Karpas-422 (cell line): ENCODE measurements at regions not wholly inside any gene's neighbourhood (a gene's known extent, or its start where the extent isn't known, plus 50 kb on each side); places are given as distances from the start of the nearest gene placed in this dataset.

Source experiments
- DNase-seq: peaks from one replicate; pipeline ENCODE4 v3.0.0-alpha.2; 2015
- H2AFZ ChIP-seq: fragments of 200-600 bp; sonication (generic); 2 replicates; pipeline ENCODE4 v1.6.1; 2014; ENCODE audit warnings: antibody characterized with exemption, low read length, mixed read lengths
- H3K27ac ChIP-seq: fragments of 200-600 bp; sonication (generic); 2 replicates; pipeline ENCODE4 v1.5.1; 2014; ENCODE audit warnings: mild to moderate bottlenecking, low read length, moderate library complexity
- H3K27me3 ChIP-seq: fragments of 200-600 bp; sonication (generic); 2 replicates; pipeline ENCODE4 v1.6.1; 2014; ENCODE audit warnings: low read length, mixed read lengths
- H3K36me3 ChIP-seq: fragments of 200-600 bp; sonication (generic); 2 replicates; pipeline ENCODE4 v1.6.1; 2014; ENCODE audit warnings: low read length, mixed read lengths; ENCODE audit not compliant: insufficient read depth
- H3K4me1 ChIP-seq: fragments of 200-600 bp; sonication (generic); 2 replicates; pipeline ENCODE4 v1.6.1; 2014; ENCODE audit warnings: mild to moderate bottlenecking, low read length, mixed read lengths
- H3K4me2 ChIP-seq: fragments of 200-600 bp; sonication (generic); 2 replicates; pipeline ENCODE4 v1.6.1; 2014; ENCODE audit warnings: low read length, low read depth, mild to moderate bottlenecking; ENCODE audit not compliant: poor library complexity, severe bottlenecking
- H3K4me3 ChIP-seq: fragments of 200-600 bp; sonication (generic); 2 replicates; pipeline ENCODE4 v1.5.1; 2014; ENCODE audit warnings: mild to moderate bottlenecking, antibody characterized with exemption, low read length, mixed read lengths
- H3K79me2 ChIP-seq: fragments of 200-600 bp; sonication (generic); 2 replicates; pipeline ENCODE4 v1.6.1; 2014; ENCODE audit warnings: mild to moderate bottlenecking, low read length, mixed read lengths
- H3K9ac ChIP-seq: fragments of 200-600 bp; sonication (generic); 2 replicates; pipeline ENCODE4 v1.6.0; 2014; ENCODE audit warnings: low read length
- H3K9me2 ChIP-seq: fragments of 200-600 bp; sonication (generic), shearing (Covaris generic); replicated peaks from 2 replicates; pipeline ENCODE4 v1.6.0; 2014; ENCODE audit warnings: mild to moderate bottlenecking, low read length, moderate library complexity; ENCODE audit not compliant: insufficient read depth
- H3K9me3 ChIP-seq: fragments of 300-700, 200-600 bp; sonication (generic); 2 replicates; pipeline ENCODE4 v1.6.1; 2014; ENCODE audit warnings: low read length, mixed read lengths
- H4K20me1 ChIP-seq: fragments of 200-600 bp; sonication (generic); 2 replicates; pipeline ENCODE4 v1.6.1; 2014; ENCODE audit warnings: mild to moderate bottlenecking, antibody characterized with exemption, low read length, low read depth; ENCODE audit not compliant: insufficient read depth

GRCh38 chr3:78066287-78066686 lies 1026.4 kb downstream of the ROBO2 start:
- no peaks in the 10 kb centered on the region for H4K20me1 ChIP-seq

GRCh38 chr3:78070188-78070587 lies 1030.3 kb downstream of the ROBO2 start:
- DNase-seq = no peak
- no peak overlapping the region for H3K4me3 ChIP-seq
- H3K4me1 ChIP-seq = peaks cover 17% of the 10 kb centered on the region
- no peaks in the 10 kb centered on the region for H3K9me2 ChIP-seq
- no peaks in the 10 kb centered on the region for H4K20me1 ChIP-seq
- H3K9me3 ChIP-seq = no peaks in the 10 kb centered on the region
- H3K27me3 ChIP-seq = no peaks in the 10 kb centered on the region
- H3K79me2 ChIP-seq = no peaks in the 10 kb centered on the region
- H3K27ac ChIP-seq = no peak overlapping the region
- no peak overlapping the region for H3K9ac ChIP-seq
- no peak overlapping the region for H3K4me2 ChIP-seq
- no peaks in the 10 kb centered on the region for H3K36me3 ChIP-seq
- no peak overlapping the region for H2AFZ ChIP-seq

More at GRCh38 chr3:78066287-78066686, 1026.4 kb downstream of the ROBO2 start:
- no peak overlapping the region for H3K9ac ChIP-seq
- H3K79me2 ChIP-seq = no peaks in the 10 kb centered on the region
- no peaks in the 10 kb centered on the region for H3K27me3 ChIP-seq
- no peaks in the 10 kb centered on the region for H3K9me3 ChIP-seq
- DNase-seq = peak; percentile 78
- no peak overlapping the region for H3K27ac ChIP-seq
- peaks cover 14% of the 10 kb centered on the region for H3K4me1 ChIP-seq
- no peaks in the 10 kb centered on the region for H3K36me3 ChIP-seq
- no peak overlapping the region for H3K4me2 ChIP-seq
- no peak overlapping the region for H3K4me3 ChIP-seq
- 0 out of 2 replicates have a peak overlapping the region, but pooled peaks have one; percentile 32 for H2AFZ ChIP-seq
- H3K9me2 ChIP-seq = no peaks in the 10 kb centered on the region

GRCh38 chr3:78076379-78076778 lies 1036.5 kb downstream of the ROBO2 start:
- Histone ChIP-seq H3K9ac (no peak overlapping the region), H3K36me3 (no peaks in the 10 kb centered on the region), H2AFZ (0 out of 2 replicates have a peak overlapping the region, but pooled peaks have one; percentile 13), H3K4me3 (no peak overlapping the region), H3K79me2 (no peaks in the 10 kb centered on the region), H3K4me2 (no peak overlapping the region), H3K27me3 (no peaks in the 10 kb centered on the region), H3K9me3 (no peaks in the 10 kb centered on the region), H3K9me2 (no peaks in the 10 kb centered on the region), H4K20me1 (no peaks in the 10 kb centered on the region), H3K27ac (no peak overlapping the region), H3K4me1 (peaks cover 3% of the 10 kb centered on the region; the same call in 1 of the 2 replicates)
- DNase-seq = no peak

- Histone ChIP-seq H3K4me2 (no peak overlapping the region), H3K79me2 (no peaks in the 10 kb centered on the region), H3K4me3 (no peak overlapping the region), H3K36me3 (no peaks in the 10 kb centered on the region), H3K9me3 (no peaks in the 10 kb centered on the region), H4K20me1 (no peaks in the 10 kb centered on the region), H3K4me1 (peaks cover 3% of the 10 kb centered on the region; the same call in 1 of the 2 replicates), H2AFZ (peak overlapping the region; percentile 14; the same call in 1 of the 2 replicates), H3K9ac (no peak overlapping the region), H3K27ac (no peak overlapping the region), H3K27me3 (no peaks in the 10 kb centered on the region), H3K9me2 (no peaks in the 10 kb centered on the region)
- DNase-seq = no peak
Measured at GRCh38 chr3:78077178-78077577, 1037.3 kb downstream of the ROBO2 start.

- no peaks in the 10 kb centered on the region for H3K36me3 ChIP-seq
- no peaks in the 10 kb centered on the region for H4K20me1 ChIP-seq
- H3K79me2 ChIP-seq = no peaks in the 10 kb centered on the region
- no peak overlapping the region for H2AFZ ChIP-seq
- H3K9me2 ChIP-seq = no peaks in the 10 kb centered on the region
- no peaks in the 10 kb centered on the region for H3K4me1 ChIP-seq
- no peak overlapping the region for H3K9ac ChIP-seq
- no peaks in the 10 kb centered on the region for H3K27me3 ChIP-seq
- H3K9me3 ChIP-seq = no peaks in the 10 kb centered on the region
- H3K27ac ChIP-seq = no peak overlapping the region
- no peak for DNase-seq
- H3K4me2 ChIP-seq = no peak overlapping the region
- H3K4me3 ChIP-seq = no peak overlapping the region
Measured at GRCh38 chr3:78077842-78078241, 1037.9 kb downstream of the ROBO2 start.

GRCh38 chr3:78079514-78079913 lies 1039.6 kb downstream of the ROBO2 start:
- Histone ChIP-seq H3K9me2 (no peaks in the 10 kb centered on the region), H3K79me2 (no peaks in the 10 kb centered on the region), H3K9ac (no peak overlapping the region), H3K27ac (no peak overlapping the region), H2AFZ (peak overlapping the region; percentile 33), H3K4me2 (no peak overlapping the region), H3K4me3 (no peak overlapping the region), H4K20me1 (no peaks in the 10 kb centered on the region), H3K27me3 (no peaks in the 10 kb centered on the region), H3K9me3 (no peaks in the 10 kb centered on the region), H3K36me3 (no peaks in the 10 kb centered on the region), H3K4me1 (no peaks in the 10 kb centered on the region)
- no peak for DNase-seq

GRCh38 chr3:78086150-78086549 lies 1046.3 kb downstream of the ROBO2 start:
- no peak overlapping the region for H3K9ac ChIP-seq
- H2AFZ ChIP-seq = no peak overlapping the region
- no peak overlapping the region for H3K27ac ChIP-seq
- H4K20me1 ChIP-seq = no peaks in the 10 kb centered on the region
- DNase-seq = no peak
- H3K9me3 ChIP-seq = no peaks in the 10 kb centered on the region
- H3K4me3 ChIP-seq = no peak overlapping the region
- H3K4me1 ChIP-seq = peaks cover 8% of the 10 kb centered on the region
- no peaks in the 10 kb centered on the region for H3K36me3 ChIP-seq
- H3K4me2 ChIP-seq = no peak overlapping the region
- no peaks in the 10 kb centered on the region for H3K79me2 ChIP-seq
- no peaks in the 10 kb centered on the region for H3K9me2 ChIP-seq
- no peaks in the 10 kb centered on the region for H3K27me3 ChIP-seq

GRCh38 chr3:78087134-78087533 lies 1047.2 kb downstream of the ROBO2 start:
- H3K9me3 ChIP-seq = no peaks in the 10 kb centered on the region
- no peaks in the 10 kb centered on the region for H3K27me3 ChIP-seq
- H3K27ac ChIP-seq = no peak overlapping the region
- no peak overlapping the region for H2AFZ ChIP-seq
- no peak overlapping the region for H3K4me3 ChIP-seq
- H3K9ac ChIP-seq = no peak overlapping the region
- H4K20me1 ChIP-seq = no peaks in the 10 kb centered on the region
- no peak overlapping the region for H3K4me2 ChIP-seq
- H3K36me3 ChIP-seq = no peaks in the 10 kb centered on the region
- DNase-seq = no peak
- no peaks in the 10 kb centered on the region for H3K9me2 ChIP-seq
- no peaks in the 10 kb centered on the region for H3K79me2 ChIP-seq
- peaks cover 8% of the 10 kb centered on the region for H3K4me1 ChIP-seq

- no peaks in the 10 kb centered on the region for H3K36me3 ChIP-seq
- H3K79me2 ChIP-seq = no peaks in the 10 kb centered on the region
- H3K9me3 ChIP-seq = no peaks in the 10 kb centered on the region
- no peak overlapping the region for H3K4me3 ChIP-seq
- H3K4me2 ChIP-seq = no peak overlapping the region
- no peaks in the 10 kb centered on the region for H3K27me3 ChIP-seq
- DNase-seq = no peak
- peaks cover 8% of the 10 kb centered on the region for H3K4me1 ChIP-seq
- H4K20me1 ChIP-seq = no peaks in the 10 kb centered on the region
- H3K27ac ChIP-seq = no peak overlapping the region
- no peak overlapping the region for H2AFZ ChIP-seq
- no peak overlapping the region for H3K9ac ChIP-seq
- no peaks in the 10 kb centered on the region for H3K9me2 ChIP-seq
Measured at GRCh38 chr3:78088006-78088405, 1048.1 kb downstream of the ROBO2 start.
